ENCODE measurements at regions not wholly inside any gene's neighbourhood (a gene's known extent, or its start where the extent isn't known, plus 50 kb on each side); places are given as distances from the start of the nearest gene placed in this dataset.

GRCh38 chr10:80894311-80894791 lies 356.6 kb downstream of the SH2D4B start:
- Histone ChIP-seq H3K27ac (no peak overlapping the region), H3K9me3 (no peaks in the 10 kb centered on the region), H3K36me3 (no peaks in the 10 kb centered on the region), H3K27me3 (no peaks in the 10 kb centered on the region), H3K4me3 (no peak overlapping the region), H3K4me1 (no peaks in the 10 kb centered on the region)
- no peak for DNase-seq
- TF ChIP-seq CTCF (IDR thresholded peaks at IDR 0.05) (no peak), POLR2A (IDR thresholded peaks at IDR 0.05) (no peak), EP300 (IDR thresholded peaks at IDR 0.05) (no peak), POLR2AphosphoS5 (IDR thresholded peaks at IDR 0.05) (no peak)
- intact Hi-C loops (cut with DNase I; ENCODE audit: low total_unique reads), result no loop called here
- 36 to 59% (median 51%) methylated on average over 3 of the region's 3 CpGs for WGBS, 5 donors

- DNase-seq, result no peak
- Histone ChIP-seq H3K27ac (no peak overlapping the region), H3K9me3 (no peaks in the 10 kb centered on the region), H3K4me3 (no peak overlapping the region), H3K4me1 (no peaks in the 10 kb centered on the region), H3K27me3 (no peaks in the 10 kb centered on the region), H3K36me3 (no peaks in the 10 kb centered on the region)
- 62 to 78% (median 72%) methylated on average over 8 to 11 of the region's 11 CpGs for WGBS, 5 donors
- no peak for TF ChIP-seq POLR2AphosphoS5 (IDR thresholded peaks at IDR 0.05)
- no peak for TF ChIP-seq CTCF (IDR thresholded peaks at IDR 0.05)
- TF ChIP-seq EP300 (IDR thresholded peaks at IDR 0.05), result no peak
- no peak for TF ChIP-seq POLR2A (IDR thresholded peaks at IDR 0.05)
- intact Hi-C loops (cut with DNase I; ENCODE audit: low total_unique reads), result no loop called here
Measured at GRCh38 chr10:80894797-80895467, 357.2 kb downstream of the SH2D4B start.

GRCh38 chr10:80896076-80896475 lies 358.4 kb downstream of the SH2D4B start:
- WGBS, 5 donors, result 56 to 70% (median 64%) methylated on average over 5 of the region's 5 CpGs
- Histone ChIP-seq H3K27me3 (no peaks in the 10 kb centered on the region), H3K27ac (no peak overlapping the region), H3K9me3 (no peaks in the 10 kb centered on the region), H3K4me1 (no peaks in the 10 kb centered on the region), H3K4me3 (no peak overlapping the region), H3K36me3 (no peaks in the 10 kb centered on the region)
- intact Hi-C loops (cut with DNase I; ENCODE audit: low total_unique reads), result no loop called here
- no peak for DNase-seq
- no peak for TF ChIP-seq CTCF (IDR thresholded peaks at IDR 0.05)
- no peak for TF ChIP-seq POLR2AphosphoS5 (IDR thresholded peaks at IDR 0.05)
- no peak for TF ChIP-seq EP300 (IDR thresholded peaks at IDR 0.05)

- H3K4me1 ChIP-seq, result no peaks in the 10 kb centered on the region
- intact Hi-C loops (cut with DNase I; ENCODE audit: low total_unique reads), result no loop called here
- TF ChIP-seq POLR2AphosphoS5 (IDR thresholded peaks at IDR 0.05) (no peak), CTCF (IDR thresholded peaks at IDR 0.05) (no peak), EP300 (IDR thresholded peaks at IDR 0.05) (no peak)
- no peak overlapping the region for H3K4me3 ChIP-seq
- no peak for DNase-seq
- H3K27me3 ChIP-seq, result no peaks in the 10 kb centered on the region
- H3K36me3 ChIP-seq, result no peaks in the 10 kb centered on the region
- H3K27ac ChIP-seq, result no peak overlapping the region
- H3K9me3 ChIP-seq, result no peaks in the 10 kb centered on the region
- WGBS, 5 donors, result 69 to 73% (median 71%) methylated on average over 7 of the region's 7 CpGs
Measured at GRCh38 chr10:80896959-80897358, 359.3 kb downstream of the SH2D4B start.

Measured in stomach (tissue), 8 donors.